HG03060 (cell line): ENCODE measurements at regions not wholly inside any gene's neighbourhood (a gene's known extent, or its start where the extent isn't known, plus 50 kb on each side); places are given as distances from the start of the nearest gene placed in this dataset.
"Not testable (repeated sequence)": the region's sequence is repeated elsewhere in the genome, so short reads cannot be mapped to it uniquely, and the experiment has no call there.

Experiments used
- ATAC-seq: cut with Tn5 transposase; IDR thresholded peaks from one replicate; pipeline ENCODE4 v1.9.1; 2021; ENCODE audit warnings: low read depth, moderate number of reproducible peaks; ENCODE audit not compliant: unreplicated experiment

DNA sequence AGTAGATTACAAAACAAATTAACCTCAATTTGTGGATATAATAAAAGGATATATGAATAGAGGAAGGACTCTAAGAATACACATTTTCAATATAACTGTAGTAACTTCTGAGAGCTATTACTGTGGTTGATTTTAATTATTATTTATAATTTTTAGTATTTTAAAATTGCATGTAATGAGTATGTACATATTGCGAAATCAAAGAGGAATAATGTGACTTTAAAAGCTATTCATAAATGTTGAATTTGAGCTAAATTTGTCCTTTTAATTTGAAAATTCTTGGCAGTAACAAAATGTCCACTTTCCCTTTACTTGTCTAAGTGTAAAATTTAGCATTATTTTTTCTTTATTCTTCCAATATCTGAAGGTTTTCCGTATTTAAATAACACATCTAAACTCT is 750.6 kb upstream of the PCDH15 start:
- ATAC-seq = no peak

GRCh38 chr10:55550236-55550635 is 749.2 kb upstream of the PCDH15 start:
- ATAC-seq = no peak

GRCh38 chr10:55537497-55537896 is 736.5 kb upstream of the PCDH15 start:
- ATAC-seq = not testable (repeated sequence)

DNA sequence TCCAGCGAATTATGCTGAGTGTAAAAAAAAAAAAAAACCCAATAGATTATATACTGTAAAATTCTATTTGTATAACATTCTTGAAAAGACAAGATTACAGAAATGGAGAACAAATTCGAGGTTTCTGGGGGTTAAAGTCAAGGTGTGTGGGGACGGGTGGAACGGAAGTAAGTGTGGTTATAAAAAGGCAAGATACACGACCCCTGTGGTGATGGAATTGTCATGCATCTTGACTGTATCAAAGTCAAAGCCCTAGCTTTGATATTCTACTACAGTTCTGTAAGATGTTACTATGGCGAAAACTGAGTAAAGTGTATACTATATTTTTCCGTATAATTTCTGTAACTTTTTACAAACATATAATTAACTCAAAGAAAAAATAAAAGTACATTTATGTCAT is 718.2 kb upstream of the PCDH15 start:
- ATAC-seq = no peak

- not testable (repeated sequence) for ATAC-seq
Measured at GRCh38 chr10:55518416-55518815, 717.4 kb upstream of the PCDH15 start.

GRCh38 chr10:55509168-55509567 is 708.1 kb upstream of the PCDH15 start:
- ATAC-seq = no peak

DNA sequence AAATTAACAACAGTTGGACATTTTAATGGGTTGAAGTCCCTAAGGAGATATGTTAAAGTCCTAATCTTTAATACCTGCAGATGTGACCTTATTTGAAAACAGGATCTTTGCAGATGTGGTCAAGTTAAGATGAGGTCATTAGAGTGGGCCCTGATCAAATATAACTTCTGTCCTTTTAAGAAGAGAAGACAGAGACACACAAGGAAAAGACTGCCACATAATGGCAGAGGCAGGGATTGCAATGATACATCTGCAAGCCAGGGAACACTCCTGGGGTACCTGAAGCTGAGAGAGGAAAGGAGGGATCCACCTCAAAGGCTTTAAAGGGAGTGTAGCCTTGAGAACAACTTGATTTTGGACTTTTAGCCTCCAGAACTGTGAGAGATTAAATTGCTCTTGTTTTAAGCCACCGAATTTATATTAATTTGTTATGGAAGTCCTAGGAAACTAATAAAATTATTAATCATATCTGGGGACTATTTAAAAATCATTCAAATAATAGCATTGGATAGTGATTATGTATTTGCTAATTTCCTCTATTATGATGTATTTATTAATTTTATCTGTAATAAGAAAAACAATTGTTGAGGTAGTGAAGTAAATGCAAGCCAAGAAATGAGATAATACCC is 700.0 kb upstream of the PCDH15 start:
- ATAC-seq = no peak

GRCh38 chr10:55497893-55498499 is 697.0 kb upstream of the PCDH15 start:
- no peak for ATAC-seq

- ATAC-seq = no peak
Measured at GRCh38 chr10:55495555-55495954, 694.5 kb upstream of the PCDH15 start.

- no peak for ATAC-seq
Measured at GRCh38 chr10:55491712-55492111, 690.7 kb upstream of the PCDH15 start.

DNA sequence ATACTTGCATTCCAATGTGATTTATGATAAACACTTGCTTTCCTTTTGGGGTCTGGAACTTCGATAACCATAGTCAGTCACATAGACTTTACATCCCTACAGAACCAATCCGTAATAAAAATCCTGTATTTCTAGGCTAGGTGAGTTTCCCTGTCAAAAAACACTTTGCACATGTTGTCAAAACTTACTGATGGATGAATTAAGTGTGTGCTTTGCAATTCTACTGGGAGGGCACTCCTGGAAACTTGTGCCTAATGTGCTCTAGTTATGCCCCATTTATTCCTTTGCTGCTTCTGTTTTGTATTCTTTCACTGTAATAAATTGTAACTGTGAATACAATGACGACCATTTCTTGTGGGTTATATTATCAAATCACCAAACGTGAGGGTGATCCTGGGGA is 684.8 kb upstream of the PCDH15 start:
- no peak for ATAC-seq

GRCh38 chr10:55476129-55476528 is 675.1 kb upstream of the PCDH15 start:
- ATAC-seq = no peak

DNA sequence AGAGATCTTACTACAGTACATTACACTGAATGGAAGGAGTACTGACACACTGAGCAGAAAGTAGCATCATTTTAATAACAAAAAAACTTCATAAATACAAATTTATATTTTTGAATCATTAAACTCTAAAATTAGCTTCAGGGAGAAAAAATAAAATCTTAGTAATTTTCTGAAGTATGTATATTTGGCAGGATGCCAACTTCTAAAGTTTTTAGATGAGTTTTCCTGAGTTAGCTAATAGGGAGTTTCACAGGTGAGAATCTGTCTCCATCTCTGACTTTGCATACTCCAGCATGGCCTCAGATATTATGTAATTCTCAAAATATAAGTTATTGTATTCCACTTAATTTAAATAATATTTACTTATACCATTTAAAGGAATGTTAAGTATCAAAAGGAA is 673.2 kb upstream of the PCDH15 start:
- ATAC-seq = no peak

DNA sequence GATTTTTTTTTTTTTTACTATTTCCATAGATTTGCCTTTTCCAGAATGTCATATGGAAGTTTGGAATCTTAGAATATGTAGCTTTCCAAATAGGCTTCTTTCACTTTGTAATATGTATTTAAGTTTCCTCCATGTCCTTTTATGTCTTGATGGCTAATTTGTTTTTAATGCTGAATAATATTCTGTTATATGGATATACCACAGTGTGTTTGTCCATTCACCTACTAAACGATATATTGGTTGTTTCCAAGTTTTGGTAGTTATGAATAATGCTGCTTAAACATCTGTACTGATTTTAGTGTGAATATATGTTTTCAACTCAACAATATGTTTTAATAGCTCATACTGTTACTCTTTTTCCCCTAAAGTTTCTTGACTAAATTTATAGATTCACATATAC is 669.8 kb upstream of the PCDH15 start:
- ATAC-seq = no peak

DNA sequence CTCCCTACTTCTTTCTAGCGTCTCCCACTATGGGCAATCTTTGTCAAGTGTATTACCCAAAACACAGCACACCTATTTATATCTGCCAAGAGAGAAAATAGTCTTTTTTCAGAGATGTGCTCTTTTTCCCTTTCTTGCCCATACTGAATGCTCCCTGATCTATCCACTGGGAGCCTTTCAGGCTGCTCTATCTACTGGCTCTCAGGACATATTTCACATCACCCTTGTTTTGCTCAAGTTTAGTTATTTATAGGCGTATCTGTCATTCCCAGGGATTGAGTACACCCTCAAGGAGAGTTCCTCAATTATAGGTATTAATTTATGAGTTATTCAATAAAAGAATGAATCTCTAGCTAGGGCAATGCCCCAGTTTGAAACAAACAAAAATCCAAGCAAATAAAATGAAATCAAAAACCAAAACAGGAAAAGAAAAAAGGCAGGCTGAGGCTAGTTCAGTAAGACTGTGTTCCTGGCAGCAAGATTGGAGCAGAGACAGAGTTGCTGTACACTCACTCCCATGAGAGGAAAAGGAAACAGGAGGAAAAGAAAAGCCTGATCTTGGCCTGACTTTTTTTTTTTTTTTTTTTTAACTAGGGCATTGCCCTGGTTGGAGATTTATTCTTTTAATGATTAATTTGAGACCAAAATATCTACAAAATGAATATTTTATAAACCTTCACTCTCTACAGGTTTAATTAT is 665.9 kb upstream of the PCDH15 start:
- no peak for ATAC-seq

GRCh38 chr10:55464083-55464482 is 663.1 kb upstream of the PCDH15 start:
- no peak for ATAC-seq

DNA sequence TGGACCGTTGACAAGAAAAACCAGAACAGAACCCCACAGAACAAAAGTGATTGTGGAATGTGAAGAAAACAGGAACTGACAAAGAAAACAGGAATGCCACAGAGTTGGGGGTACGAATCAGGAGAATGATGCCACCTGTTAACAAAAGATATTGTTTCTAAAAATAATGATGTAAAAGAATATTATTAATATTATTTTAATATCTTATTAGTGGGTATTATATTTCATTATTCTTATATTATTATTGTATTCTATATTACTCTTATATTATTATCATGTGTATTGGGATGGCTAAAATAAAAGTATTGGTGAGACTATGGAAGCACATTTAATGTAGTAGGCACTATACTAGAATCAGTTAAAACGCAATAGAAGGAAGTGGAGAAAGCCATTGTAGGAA is 659.0 kb upstream of the PCDH15 start:
- ATAC-seq = no peak

DNA sequence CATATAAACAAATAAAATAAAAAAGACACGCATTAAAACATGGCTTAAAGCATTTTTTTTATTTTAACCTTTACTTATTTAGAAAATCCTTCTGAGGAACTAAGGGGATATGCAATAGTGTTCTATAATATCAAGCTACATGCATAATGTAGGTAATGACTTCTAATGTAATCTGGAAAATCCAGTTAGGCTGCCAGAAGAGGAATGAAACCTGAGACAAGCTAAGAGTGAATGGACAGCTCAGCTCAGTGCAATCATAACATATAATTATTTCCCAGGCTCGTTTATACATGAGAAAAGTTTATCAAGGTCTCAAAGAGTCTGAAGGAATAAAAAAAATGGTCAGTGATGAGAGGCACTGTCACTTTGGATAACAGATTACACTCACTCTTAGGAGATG is 649.0 kb upstream of the PCDH15 start:
- ATAC-seq = no peak

GRCh38 chr10:55446441-55447002 is 645.5 kb upstream of the PCDH15 start:
- no peak for ATAC-seq

- ATAC-seq = no peak
Measured at GRCh38 chr10:55441777-55442176, 640.7 kb upstream of the PCDH15 start.

DNA sequence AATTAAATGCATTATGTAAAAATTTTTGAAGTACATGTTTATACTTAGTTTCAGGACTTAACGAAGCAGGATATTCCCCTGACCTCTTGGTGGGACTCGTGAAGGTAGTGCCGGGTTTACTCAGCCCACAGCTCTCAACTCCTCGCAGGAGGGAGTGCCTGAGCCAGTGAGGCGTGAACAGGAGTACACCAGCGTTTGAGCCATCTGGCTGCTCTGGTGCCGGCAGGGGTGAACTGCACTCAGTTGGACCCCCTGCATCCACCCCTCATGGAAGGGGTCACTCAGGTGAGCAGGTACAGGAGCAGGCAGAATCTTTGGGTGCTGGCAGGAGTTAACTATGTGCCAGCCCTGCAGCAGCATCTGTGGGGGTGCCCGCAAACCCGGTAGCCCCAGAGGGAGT is 625.1 kb upstream of the PCDH15 start:
- no peak for ATAC-seq

DNA sequence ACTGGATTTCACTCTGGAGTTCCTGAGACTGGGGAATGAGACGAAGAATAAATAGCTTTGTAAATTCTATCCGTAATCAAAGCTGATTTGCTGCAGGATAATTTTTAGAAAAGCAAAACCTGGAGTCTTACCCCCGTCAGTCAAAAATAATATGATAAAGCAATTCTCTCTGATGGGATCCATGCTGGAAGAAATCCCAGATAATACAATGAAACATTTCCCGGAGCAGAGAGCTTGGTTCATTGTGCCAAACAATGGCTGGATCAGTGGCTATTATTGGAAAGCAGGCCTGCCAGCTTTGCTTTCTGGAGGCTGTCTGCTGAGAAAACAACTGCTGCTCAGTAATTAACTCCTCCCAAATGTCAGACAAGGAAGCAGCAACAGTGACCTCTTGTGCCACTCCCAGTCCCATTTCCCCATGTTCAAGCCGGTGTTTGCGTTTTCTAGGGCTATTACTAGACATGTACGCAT is 609.4 kb upstream of the PCDH15 start:
- ATAC-seq = no peak
